NCI-H1930 (cell line): ENCODE measurements at regions not wholly inside any gene's neighbourhood (a gene's known extent, or its start where the extent isn't known, plus 50 kb on each side); places are given as distances from the start of the nearest gene placed in this dataset.
A peak's percentile ranks its signal among the peaks of the same experiment; 100 is the strongest.
"Not testable (repeated sequence)": the region's sequence is repeated elsewhere in the genome, so short reads cannot be mapped to it uniquely, and the experiment has no call there.

Experiments used
- DNase-seq, 2 experiments: peaks; one replicate each; lab custom pipeline; 2025; lab: John Stamatoyannopoulos, UW

GRCh38 chr2:228786901-228787300 is 484.2 kb downstream of the PID1 start:
- no peak for DNase-seq

GRCh38 chr2:228782281-228782680 is 488.8 kb downstream of the PID1 start:
- DNase-seq = no peak

- no peak for DNase-seq
Measured at GRCh38 chr2:228777855-228778355, 493.2 kb downstream of the PID1 start.

GRCh38 chr2:228774548-228774947 is 496.5 kb downstream of the PID1 start:
- no peak for DNase-seq

- no peak for DNase-seq
Measured at GRCh38 chr2:228771774-228772173, 499.3 kb downstream of the PID1 start.

GRCh38 chr2:228771315-228771714 is 499.8 kb downstream of the PID1 start:
- DNase-seq = no peak

- no peak for DNase-seq
Measured at GRCh38 chr2:228768818-228769217, 502.3 kb downstream of the PID1 start.

- not testable (repeated sequence) for DNase-seq
Measured at GRCh38 chr2:228768141-228768540, 502.9 kb downstream of the PID1 start.

- no peak for DNase-seq
Measured at GRCh38 chr2:228767196-228767595, 503.9 kb downstream of the PID1 start.

GRCh38 chr2:228763379-228763981 is 507.6 kb downstream of the PID1 start:
- DNase-seq = peak in 1 of 2 experiments; percentile 20

- no peak for DNase-seq
Measured at GRCh38 chr2:228762565-228762964, 508.5 kb downstream of the PID1 start.

- not testable (repeated sequence) for DNase-seq
Measured at GRCh38 chr2:228755661-228756060, 515.4 kb downstream of the PID1 start.

- DNase-seq = no peak
Measured at GRCh38 chr2:228747483-228747882, 523.6 kb downstream of the PID1 start.

GRCh38 chr2:228738671-228739380 is 532.3 kb downstream of the PID1 start:
- DNase-seq = no peak

- no peak for DNase-seq
Measured at GRCh38 chr2:228735697-228736096, 535.4 kb downstream of the PID1 start.

GRCh38 chr2:228731517-228731916 is 539.6 kb downstream of the PID1 start:
- DNase-seq = no peak

- DNase-seq = no peak
Measured at GRCh38 chr2:228728961-228729360, 542.1 kb downstream of the PID1 start.

GRCh38 chr2:228725031-228725430 is 543.5 kb upstream of the SPHKAP start:
- DNase-seq = no peak

- no peak for DNase-seq
Measured at GRCh38 chr2:228723599-228723998, 542.1 kb upstream of the SPHKAP start.

- DNase-seq = no peak
Measured at GRCh38 chr2:228722311-228722710, 540.8 kb upstream of the SPHKAP start.

GRCh38 chr2:228720895-228721294 is 539.4 kb upstream of the SPHKAP start:
- no peak for DNase-seq

- no peak for DNase-seq
Measured at GRCh38 chr2:228709788-228710371, 528.4 kb upstream of the SPHKAP start.

GRCh38 chr2:228707846-228708245 is 526.4 kb upstream of the SPHKAP start:
- no peak for DNase-seq
